ENCODE measurements at regions not wholly inside any gene's neighbourhood (a gene's known extent, or its start where the extent isn't known, plus 50 kb on each side); places are given as distances from the start of the nearest gene placed in this dataset.
"Not testable (repeated sequence)": the region's sequence is repeated elsewhere in the genome, so short reads cannot be mapped to it uniquely, and the experiment has no call there.

DNA sequence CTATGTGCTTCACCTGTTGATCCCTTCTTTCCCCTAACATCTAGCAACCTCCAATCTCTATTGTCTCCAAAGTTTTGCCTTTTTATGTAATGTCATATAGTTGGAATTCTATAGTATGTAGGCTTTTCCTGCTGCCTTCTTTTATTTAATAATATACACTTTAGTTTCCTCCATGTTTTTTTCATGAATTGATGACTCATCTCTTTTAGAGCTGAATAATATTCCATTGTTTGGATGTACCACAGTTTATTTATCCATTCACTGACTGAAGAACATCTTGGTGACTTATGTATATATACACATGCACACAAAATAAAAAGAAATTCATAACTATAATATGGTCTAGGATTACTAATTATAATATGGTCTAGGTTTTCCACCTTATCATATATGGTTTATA, 1314.2 kb downstream of the OTOL1 start:
- DNase-seq (ENCODE audit: low spot score): no peak

DNA sequence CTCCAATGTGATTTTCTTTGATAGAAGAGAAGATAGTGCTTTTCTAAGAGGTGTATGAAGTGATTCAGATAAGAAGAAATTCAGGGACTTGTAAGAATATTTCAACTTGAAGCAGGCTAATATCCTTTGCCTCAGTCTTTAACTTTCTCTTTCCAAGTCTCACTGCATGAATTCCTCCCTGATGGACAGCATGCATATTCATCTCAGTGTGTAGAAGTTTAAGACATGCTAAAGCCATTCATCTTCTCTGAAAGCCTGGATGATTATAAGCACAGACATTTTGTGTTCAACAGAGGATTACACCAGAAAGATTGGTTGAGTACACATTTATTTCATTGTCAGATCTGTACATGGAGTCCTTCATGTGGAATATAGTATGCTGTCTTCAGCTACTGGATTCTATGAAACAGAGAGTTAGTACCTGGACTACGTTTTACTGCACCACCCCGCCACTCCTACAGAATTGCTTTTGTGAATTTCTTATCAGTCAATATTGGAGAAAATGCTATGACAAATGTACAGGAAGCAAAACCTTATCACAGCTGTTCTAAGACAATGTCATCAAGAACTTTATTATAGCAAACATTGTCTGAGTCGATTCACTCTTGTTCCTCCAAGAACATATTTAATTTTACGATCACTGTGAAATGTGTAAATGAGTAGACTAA, 1346.1 kb downstream of the OTOL1 start:
- no peak for DNase-seq (ENCODE audit: low spot score)

DNA sequence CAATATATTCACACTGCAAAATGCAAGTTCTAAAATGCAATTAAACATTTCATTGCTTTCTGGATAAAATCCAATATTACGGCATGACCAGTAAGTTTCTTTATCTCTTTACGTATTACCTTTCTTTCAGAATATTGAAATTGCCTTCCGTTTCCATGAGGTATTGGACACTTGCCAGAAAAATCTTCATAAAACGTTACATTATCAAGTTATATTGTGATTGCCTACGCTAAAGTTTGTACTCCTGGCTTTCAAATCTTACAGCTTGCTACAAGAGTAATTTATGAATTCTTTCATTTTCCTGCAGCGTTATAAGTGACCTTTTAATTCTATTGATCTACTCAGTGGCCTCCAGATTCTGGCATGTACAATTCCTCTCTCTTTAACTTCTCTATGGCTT, 1349.3 kb downstream of the OTOL1 start:
- DNase-seq (ENCODE audit: low spot score): no peak

DNA sequence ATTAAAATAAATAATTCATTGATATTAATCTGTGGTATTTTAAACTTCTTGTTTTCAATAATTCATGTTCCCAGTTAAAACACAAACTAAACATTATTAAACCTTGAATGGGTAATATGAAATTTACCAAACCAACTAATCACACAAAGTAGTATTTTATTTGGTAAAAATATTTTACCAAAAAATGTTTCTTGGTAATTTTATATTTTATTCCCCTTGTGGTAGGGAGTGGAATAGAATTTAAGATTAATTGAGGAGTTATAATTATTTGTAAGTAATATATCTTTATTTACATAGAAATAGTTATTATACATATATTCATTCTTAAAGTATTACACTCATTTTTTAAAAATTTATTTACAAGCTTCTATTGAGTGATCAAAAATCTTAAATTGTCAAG, 1350.9 kb downstream of the OTOL1 start:
- DNase-seq (ENCODE audit: low spot score): no peak

DNA sequence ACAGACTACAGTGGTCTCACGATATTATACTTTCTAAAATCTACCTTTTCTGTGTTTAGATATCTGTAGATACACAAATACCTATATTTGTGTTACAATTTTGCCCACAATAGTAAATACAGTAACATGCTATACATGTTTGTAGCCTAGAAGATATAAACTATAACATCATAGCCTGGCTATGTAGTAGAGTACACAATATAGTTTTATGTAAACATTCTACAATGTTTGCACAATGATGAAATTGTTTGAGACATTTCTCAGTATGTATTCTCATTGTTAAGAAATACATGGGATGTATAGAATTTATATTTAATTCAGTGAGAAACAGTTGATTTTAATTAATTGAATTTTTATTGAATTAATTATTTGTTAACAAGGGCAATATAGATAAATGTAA, 1367.0 kb downstream of the OTOL1 start:
- DNase-seq (ENCODE audit: low spot score): no peak

DNA sequence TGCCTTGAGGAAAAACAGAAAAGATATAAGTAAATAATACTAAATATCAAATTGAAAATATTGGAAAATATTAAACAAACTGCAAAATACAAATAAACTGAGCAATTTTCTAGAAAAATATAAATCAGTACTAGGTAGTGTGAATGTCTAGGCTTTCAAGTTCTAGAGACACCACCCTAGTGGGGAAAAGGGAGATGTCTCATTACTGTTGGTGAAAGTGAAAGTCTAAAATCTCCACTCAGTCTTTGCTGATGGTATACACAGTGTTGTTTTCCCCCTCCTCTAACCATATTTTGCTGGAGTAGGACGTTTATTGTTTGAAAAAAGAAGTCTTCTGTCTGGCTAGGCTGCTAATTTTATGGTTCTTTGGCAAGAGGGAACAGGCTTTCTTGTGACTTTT, 1368.9 kb downstream of the OTOL1 start:
- no peak for DNase-seq (ENCODE audit: low spot score)

DNA sequence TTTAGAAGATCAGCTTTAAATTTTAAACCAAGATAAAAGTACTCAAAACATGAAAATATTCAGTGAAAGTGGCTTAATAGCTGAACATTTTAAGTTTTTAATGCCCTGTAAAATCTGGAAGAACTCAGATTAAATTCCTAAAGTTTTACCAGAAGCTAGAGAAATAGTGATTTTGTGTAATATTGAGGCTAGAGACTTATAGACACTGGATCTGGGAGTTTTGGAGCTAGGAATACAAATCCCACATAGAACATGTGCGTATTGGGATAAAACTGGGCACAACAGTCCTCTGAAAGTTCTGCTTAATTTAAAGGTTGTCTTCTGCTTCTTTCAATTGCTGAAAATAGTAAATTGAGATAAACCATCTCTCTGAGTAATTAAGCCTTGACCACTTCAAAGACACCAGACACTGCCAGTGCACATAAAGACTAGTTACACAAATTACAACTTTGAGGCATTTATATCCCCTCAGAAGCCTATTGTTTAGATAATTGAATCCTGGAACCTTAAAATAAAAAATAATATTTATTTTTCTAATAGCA, 1382.5 kb downstream of the OTOL1 start:
- DNase-seq (ENCODE audit: low spot score): no peak

DNA sequence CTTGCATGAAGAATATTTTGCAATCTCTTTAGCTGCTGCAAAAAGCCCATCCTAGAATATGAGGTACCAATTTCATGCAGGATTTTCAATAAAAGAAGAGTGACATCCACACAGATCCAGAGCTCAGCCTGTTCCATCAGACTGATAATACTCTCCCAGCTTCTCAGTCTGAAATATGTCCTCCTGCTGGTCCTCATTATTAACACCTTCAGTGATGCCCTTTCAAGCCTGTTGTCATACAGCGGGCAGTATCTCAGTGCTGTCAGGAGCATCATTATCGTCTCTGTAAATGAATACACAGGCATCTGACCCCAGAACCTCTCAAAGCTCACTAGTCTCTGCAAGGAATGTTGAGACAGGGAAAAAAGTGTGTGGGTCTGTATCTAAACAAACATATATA, 1387.8 kb downstream of the OTOL1 start:
- DNase-seq (ENCODE audit: low spot score): no peak

DNA sequence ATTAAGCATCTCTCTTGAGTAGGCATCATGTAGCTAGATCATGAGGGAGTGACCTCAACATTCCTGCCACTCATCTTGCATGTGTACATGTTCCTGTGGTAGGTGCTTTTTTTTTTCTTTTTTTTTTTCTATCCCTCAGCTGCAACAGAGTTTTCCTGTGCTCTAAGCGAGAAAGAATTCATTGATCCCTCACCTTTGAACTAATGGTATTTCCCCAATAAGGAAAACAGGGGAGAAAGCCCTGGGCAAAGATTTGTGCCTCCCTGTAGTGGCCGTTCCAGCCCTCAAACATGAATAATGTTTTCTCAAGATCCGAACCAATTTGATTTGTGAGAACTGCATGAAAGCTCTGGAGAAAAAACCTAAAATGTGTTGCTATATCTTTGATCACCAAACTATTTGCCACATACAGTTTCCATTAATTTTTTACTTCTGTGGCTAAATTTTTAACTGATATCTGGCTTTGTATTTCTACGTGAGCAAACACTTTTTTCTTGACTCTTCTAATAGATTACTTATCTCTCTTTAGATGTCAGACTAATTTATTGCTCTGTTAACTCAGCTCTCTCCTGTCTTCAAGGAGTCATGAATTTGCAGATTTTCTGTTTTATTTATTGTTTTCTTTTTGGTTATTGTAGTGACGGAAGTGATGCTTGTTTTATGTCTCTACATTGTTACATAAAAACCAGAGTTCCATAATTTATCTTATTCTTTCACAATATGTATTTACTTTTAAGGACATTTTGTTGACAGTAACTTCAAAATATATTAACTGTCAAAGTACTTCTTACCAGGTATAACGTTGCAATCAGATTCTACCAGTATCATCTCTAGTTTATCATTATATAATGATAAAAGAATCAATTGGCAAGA, 1396.5 kb downstream of the OTOL1 start:
- DNase-seq (ENCODE audit: low spot score): no peak

DNA sequence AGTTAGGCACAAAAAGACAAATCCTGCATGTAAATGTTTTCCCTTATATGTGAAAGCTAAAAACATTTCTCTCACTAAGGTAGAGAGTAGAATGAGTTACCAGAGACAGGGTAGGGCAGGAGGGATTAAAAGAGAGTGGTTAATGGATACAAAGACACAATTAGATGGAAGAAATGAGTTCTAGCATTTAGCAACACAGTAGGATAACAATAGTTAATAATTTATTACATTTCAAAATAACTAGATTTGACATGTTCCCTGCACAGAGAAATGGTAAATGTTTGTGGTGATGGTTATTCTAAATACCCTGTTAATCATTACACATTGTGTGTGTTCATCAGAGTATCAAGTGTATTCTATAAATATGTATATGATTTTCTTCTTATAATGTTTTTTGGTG, 1400.7 kb downstream of the OTOL1 start:
- no peak for DNase-seq (ENCODE audit: low spot score)

DNA sequence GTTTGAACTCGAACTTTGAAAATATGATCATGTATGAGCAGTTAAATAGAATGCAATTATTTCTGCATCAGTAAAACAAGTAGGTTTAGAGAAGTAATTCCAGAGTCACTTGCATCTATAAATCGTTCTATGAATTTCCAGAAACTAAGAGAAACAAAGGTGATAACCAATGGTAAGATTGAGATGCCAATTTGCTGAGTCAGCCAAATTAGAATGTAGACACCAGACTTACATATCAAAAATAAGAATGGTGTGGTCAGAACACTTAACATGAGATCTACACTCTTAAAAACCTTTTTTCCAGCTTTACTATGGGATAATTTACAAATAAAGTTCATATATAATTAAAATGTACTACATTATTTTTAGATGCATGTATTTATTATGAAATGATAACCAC, 1435.9 kb downstream of the OTOL1 start:
- no peak for DNase-seq (ENCODE audit: low spot score)

DNA sequence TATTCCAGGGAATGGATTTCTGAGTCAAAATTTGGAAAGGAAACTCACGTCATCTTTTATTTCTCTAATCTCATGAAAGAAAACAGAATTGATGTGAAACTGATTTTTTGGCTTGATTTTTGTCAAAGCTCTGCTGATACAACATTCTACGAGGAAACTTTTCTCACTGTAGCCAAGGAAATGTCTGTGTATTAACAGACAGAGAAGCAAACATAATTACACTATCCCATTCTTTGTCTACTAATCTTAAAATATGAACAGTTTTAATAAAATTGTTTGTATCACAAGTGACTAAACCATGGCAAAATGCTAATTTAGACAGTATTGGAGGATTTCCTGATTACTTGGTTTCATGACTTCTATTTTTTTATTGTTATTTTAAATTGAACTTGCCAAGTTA, 1437.0 kb downstream of the OTOL1 start:
- DNase-seq (ENCODE audit: low spot score): no peak

DNA sequence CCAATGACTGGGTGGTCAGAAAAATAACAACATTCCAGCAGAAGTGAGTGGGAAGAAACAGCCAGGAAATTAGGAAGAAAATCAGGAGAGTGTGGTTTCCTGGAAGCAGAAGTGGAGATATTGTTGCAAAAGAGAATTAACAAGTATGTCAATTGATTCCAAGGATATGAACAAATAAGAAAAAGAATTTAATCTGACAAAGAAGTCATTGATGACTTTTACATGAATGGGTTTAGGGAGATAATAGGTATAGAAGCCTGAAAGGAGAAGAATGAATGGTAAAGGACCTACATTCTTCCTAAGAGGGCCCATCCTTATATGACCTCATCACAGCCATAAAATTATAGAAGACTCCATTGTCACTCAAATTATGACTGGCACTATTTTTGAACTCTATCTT, 1440.1 kb downstream of the OTOL1 start:
- no peak for DNase-seq (ENCODE audit: low spot score)

DNA sequence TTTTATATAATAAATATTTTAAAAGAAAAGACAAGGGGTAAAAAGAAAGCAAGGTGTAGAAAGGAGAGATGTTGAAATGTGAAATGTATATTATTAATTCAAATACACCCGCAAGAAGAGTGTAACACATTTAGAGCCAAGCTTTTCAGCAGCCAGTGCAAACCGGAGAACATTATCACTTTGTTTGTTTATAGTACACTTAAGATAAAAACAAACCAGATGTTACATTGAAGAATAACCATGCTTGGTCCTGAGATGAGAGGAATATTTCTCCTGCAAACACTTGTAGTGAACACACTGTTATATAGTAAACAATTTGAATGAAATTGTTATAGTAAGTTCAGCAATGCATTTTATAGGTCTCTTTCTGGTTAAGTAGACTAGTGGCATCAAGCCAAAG, 1441.5 kb downstream of the OTOL1 start:
- no peak for DNase-seq (ENCODE audit: low spot score)

DNA sequence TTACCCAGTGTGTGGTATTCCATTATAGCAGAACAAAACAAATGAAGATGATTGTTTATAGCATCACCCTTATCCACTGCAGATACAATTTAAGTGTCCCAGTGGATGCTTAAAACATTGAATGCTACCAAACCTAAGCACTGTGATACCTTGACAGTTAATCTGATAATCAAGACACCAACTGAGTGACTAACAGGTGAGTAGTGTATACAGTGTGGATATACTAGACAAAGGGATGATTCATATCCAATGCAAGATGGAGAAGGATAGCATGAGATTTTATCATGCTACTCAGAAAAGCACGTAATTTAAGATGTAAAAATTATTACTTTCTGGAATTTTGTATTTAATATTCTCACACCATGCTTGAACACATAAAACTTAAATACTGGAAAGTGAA, 1449.0 kb downstream of the OTOL1 start:
- DNase-seq (ENCODE audit: low spot score): no peak

DNA sequence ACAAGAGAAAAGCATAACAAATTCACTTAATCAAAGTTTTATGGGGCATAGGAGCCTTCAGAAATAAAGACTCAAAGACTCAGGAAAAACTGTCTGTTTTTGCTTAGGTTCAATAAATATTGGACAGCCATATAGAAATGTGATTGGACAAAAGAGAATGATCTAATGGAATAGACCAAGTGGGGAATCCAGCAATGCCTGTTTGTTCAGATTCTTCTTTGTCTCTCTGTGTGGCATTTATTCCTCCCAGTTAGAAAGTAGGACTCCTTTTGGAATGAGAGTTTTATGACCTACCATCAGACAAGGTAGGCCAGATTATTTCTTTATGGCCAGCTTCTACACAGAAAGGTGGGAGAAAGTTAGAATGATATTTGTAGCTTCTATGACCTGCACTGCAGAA, 1460.1 kb downstream of the OTOL1 start:
- DNase-seq (ENCODE audit: low spot score): no peak

DNA sequence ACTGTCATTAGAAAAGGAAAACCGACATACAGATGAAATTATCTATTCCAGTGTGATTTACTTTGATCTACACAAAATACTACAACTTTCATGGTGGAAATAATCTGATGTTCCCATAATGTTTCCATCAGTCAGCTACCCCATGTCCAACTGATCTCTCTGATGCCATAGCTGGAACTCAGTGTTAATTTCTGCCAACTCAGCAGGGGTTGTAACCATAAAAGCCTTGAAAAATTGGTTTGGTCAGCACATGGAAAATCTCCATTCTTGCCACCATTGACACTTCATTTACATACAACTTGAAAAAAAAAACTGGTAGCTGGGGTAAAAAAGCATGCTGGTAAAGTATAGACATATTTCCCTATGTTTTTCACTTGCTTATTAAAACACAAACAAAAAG, 1463.7 kb downstream of the OTOL1 start:
- no peak for DNase-seq (ENCODE audit: low spot score)

DNA sequence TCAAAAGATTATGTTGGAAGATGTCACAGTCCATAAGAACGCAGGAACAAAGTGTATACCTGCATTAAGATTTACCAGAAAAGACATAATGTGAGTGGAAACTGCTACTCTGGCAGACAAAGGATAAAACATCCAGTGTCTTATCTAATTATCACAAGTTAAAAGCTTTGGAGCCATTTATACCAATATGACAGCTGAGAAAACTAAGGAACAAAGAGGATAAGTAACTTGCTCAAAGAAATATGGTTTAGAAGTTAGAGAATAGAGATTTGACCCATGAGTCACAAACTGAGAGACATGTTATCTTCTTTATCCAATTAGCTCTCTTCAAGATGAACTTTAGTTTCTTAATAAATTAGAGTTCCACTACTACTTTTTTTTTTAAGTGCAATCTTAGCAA, 1473.7 kb downstream of the OTOL1 start:
- DNase-seq (ENCODE audit: low spot score): no peak

DNA sequence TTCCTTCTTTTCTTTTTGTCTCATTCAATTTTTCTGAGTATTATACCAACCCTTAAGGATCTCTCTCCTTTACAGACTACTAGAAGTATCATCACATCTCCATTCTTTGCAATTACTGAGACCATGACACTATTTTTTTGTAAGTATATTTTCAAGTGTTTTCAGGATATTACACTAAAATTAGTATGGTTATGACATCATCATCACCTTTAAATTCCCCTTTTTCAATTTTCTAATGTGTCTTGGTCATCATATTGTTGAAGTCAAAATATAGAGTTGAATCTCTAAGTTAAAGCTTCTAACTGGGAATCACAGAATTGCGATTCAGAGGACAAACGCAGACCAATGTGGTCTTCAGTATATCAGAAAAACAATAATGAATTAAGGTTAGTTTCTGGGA, 1475.1 kb downstream of the OTOL1 start:
- DNase-seq (ENCODE audit: low spot score): no peak

DNA sequence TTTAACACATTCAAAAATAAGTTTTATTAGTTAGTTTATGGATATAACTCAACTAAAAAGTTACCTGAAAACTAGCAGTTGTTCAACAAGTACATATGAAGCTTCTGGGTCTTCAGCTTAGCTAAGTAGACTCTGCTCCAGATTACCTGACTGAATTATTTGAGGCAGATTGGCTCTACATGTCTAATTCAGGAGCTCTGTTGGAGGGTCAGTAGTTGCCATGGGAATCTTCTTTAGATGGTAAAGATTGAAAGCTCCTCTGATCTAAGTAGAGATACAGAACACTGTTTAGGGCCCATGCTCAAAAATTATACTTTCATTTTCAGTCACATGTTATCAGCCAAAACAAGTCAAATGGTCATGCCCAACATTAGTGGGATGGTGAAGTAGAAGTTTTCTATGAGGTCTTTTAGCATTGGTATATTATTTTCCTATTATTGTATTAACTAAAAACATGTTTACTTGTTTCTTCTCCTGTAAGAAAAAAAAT, 1476.9 kb downstream of the OTOL1 start:
- DNase-seq (ENCODE audit: low spot score): no peak

DNA sequence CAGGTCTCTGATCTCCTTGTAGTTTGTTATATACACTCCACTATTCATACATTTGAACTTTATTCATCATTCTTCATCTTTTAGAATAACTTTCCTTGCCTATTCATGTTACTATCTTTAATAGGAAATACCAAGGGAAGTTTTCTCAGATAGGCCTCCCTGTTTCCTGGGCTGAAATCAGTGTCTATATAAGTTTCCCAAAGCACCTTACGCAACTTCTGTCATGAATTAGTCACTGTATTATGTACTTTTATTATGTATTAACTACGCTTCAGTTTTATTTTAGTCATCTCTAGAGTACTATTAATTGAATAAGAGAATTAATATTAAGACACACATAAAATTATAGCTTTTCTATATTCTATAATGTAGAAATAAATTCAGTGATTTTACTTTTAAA, 1481.5 kb downstream of the OTOL1 start:
- no peak for DNase-seq (ENCODE audit: low spot score)

DNA sequence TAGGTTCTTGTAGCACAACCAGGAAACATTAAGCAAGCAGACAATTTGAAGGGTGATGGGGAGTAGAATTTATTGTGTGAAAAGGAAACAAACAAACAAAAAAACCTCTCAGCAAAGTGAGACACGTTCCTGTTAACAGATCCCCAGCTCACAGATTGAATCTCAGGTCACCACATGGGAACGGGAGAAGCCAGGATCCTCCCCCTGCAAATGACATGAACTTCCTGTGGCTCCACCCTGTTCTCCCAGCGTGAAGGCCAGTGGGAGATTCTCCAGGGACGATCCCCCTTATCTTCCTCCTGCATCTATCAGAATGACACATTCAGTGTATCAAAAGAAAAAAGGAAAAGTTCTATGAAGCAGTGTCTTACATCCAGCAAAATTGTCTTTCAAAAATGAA, 1488.1 kb downstream of the OTOL1 start:
- no peak for DNase-seq (ENCODE audit: low spot score)

DNA sequence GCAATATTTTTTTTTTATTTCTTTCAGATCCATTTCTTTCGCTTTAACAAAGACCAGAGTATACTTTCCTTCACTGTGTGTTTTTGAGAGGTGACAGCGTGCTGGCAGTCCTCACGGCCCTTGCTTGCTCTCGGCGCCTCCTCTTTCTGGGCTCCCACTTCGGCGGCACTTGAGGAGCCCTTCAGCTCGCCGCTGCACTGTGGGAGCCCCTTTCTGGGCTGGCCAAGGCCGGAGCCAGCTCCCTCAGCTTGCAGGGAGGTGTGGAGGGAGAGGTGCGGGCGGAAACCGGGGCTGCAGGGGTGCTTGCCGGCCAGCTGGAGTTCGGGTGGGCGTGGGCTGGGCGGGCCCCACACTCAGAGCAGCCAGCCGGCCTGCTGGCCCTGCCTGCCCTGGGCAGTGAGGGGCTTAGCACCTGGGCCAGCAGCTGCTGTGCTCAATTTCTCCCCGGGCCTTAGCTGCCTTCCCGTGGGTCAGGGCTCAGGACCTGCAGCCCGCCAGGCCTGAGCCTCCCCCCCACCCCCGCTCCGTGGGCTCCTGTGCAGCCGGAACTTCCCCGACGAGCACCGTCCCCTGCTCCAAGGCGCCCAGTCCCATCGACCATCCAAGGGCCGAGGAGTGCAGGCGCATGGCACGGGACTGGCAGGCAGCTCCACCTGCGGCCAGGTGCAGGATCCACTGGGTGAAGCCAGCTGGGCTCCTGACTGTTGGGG, 1490.6 kb downstream of the OTOL1 start:
- not testable (repeated sequence) for DNase-seq (ENCODE audit: low spot score)

Data from AG08395 (cell line).